ENCODE measurements at regions not wholly inside any gene's neighbourhood (a gene's known extent, or its start where the extent isn't known, plus 50 kb on each side); places are given as distances from the start of the nearest gene placed in this dataset.

GRCh38 chr5:18270635-18271338, 636.5 kb downstream of the TAF11L14 start:
- H2AK9ac ChIP-seq (replicated peaks; ENCODE audit: low read depth, low read length, poor library complexity): no peak overlapping the region
- H3K27ac ChIP-seq (ENCODE audit: insufficient read depth, low read length): no peak overlapping the region
- H3K9ac ChIP-seq (ENCODE audit: low read depth, low read length): no peak overlapping the region
- no peak overlapping the region for H2BK5ac ChIP-seq (ENCODE audit: low read depth, low read length, poor library complexity, severe bottlenecking)
- H3K14ac ChIP-seq (replicated peaks; ENCODE audit: low read depth, low read length): no peak overlapping the region
- no peak overlapping the region for H2BK120ac ChIP-seq (ENCODE audit: low read depth, low read length)
- H4K20me1 ChIP-seq (ENCODE audit: insufficient read depth, low read length): no peaks in the 10 kb centered on the region
- no peak overlapping the region for H3K4ac ChIP-seq (ENCODE audit: low read depth, low read length)
- intact Hi-C loops (cut with micrococcal nuclease) (no loop called here), in situ Hi-C loops (cut with MboI; ENCODE audit: low sequenced_read_pairs) (no loop called here), dilution Hi-C loops (cut with HindIII; ENCODE audit: low sequenced_read_pairs, unreplicated experiment) (no loop called here)
- no peak overlapping the region for H4K5ac ChIP-seq (ENCODE audit: low read depth, low read length)
- TF ChIP-seq BHLHE40 (IDR thresholded peaks at IDR 0.05; ENCODE audit: low read depth, low read length) (no peak), POLR2A (IDR thresholded peaks at IDR 0.05; ENCODE audit: low read depth, low read length) (no peak)
- H4K91ac ChIP-seq (ENCODE audit: insufficient read depth, low read depth, low read length): no peak overlapping the region
- no peak overlapping the region for H3K23ac ChIP-seq (ENCODE audit: low read depth, low read length)
- no peaks in the 10 kb centered on the region for H3K4me1 ChIP-seq (ENCODE audit: control insufficient read depth, insufficient read depth, low read length)
- no peak for DNase-seq
- ChIA-PET CTCF (no interaction called here), POLR2A (ENCODE audit: unreplicated experiment) (no interaction called here)
- H3K36me3 ChIP-seq (ENCODE audit: control insufficient read depth, insufficient read depth, low read length): no peaks in the 10 kb centered on the region
- no peak overlapping the region for H3K18ac ChIP-seq (ENCODE audit: low read depth, low read length)
- no peaks in the 10 kb centered on the region for H3K27me3 ChIP-seq (ENCODE audit: control insufficient read depth, insufficient read depth, low read length)
- no peaks in the 10 kb centered on the region for H3K79me1 ChIP-seq (ENCODE audit: low read depth in 1 of 2, low read length in 2 of 2)
- no peak overlapping the region for H2BK15ac ChIP-seq (ENCODE audit: low read depth, low read length)
- no peak overlapping the region for H2BK20ac ChIP-seq (ENCODE audit: low read depth, low read length)
- H3K9me3 ChIP-seq (ENCODE audit: control insufficient read depth, insufficient read depth, low read length): no peaks in the 10 kb centered on the region
- H3K4me3 ChIP-seq (ENCODE audit: insufficient read depth, low read depth, low read length): no peak overlapping the region
- no peak overlapping the region for H4K8ac ChIP-seq (ENCODE audit: low read depth in 2 of 2, low read length in 2 of 2)
- no peak overlapping the region for H2AK5ac ChIP-seq (ENCODE audit: low read depth, low read length)
- no TSS peak for BruUV-seq (replicated peaks)
- H2AFZ ChIP-seq (replicated peaks; ENCODE audit: low read length, poor library complexity): no peak overlapping the region
- ATAC-seq (ENCODE audit: low read depth): no peak
- H3K56ac ChIP-seq (ENCODE audit: extremely low read depth, insufficient read depth, low read length): no peak overlapping the region
- WGBS, 2 experiments (ENCODE audit: extremely low coverage in 2 of 2, insufficient read length in 1 of 2): no CpG with 5 or more reads among the region's 4 CpGs
- H3K4me2 ChIP-seq (ENCODE audit: low read depth, low read length): no peak overlapping the region
- H3K9me1 ChIP-seq (ENCODE audit: insufficient read depth, low read length): no peaks in the 10 kb centered on the region

All from IMR-90 (cell line).